ENCODE measurements at regions not wholly inside any gene's neighbourhood (a gene's known extent, or its start where the extent isn't known, plus 50 kb on each side); places are given as distances from the start of the nearest gene placed in this dataset.

GRCh38 chr4:59217910-59218631 lies 1982.1 kb upstream of the ADGRL3 start:
- no peaks in the 10 kb centered on the region for H3K9me3 ChIP-seq
- H3K36me3 ChIP-seq, result no peaks in the 10 kb centered on the region
- DNase-seq (ENCODE audit: low spot score), result no peak
- no peak overlapping the region for H3K27ac ChIP-seq
- no peak overlapping the region for H3K4me3 ChIP-seq
- H3K4me1 ChIP-seq, result no peaks in the 10 kb centered on the region
- no peak for TF ChIP-seq CTCF (IDR thresholded peaks at IDR 0.05)
- H3K27me3 ChIP-seq, result no peaks in the 10 kb centered on the region

GRCh38 chr4:59222221-59222620 lies 1977.9 kb upstream of the ADGRL3 start:
- H3K9me3 ChIP-seq, result no peaks in the 10 kb centered on the region
- H3K4me1 ChIP-seq, result no peaks in the 10 kb centered on the region
- no peak overlapping the region for H3K4me3 ChIP-seq
- no peaks in the 10 kb centered on the region for H3K27me3 ChIP-seq
- H3K27ac ChIP-seq, result no peak overlapping the region
- no peak for TF ChIP-seq CTCF (IDR thresholded peaks at IDR 0.05)
- DNase-seq (ENCODE audit: low spot score), result no peak
- H3K36me3 ChIP-seq, result no peaks in the 10 kb centered on the region

- TF ChIP-seq CTCF (IDR thresholded peaks at IDR 0.05), result no peak
- H3K4me1 ChIP-seq, result no peaks in the 10 kb centered on the region
- H3K27me3 ChIP-seq, result no peaks in the 10 kb centered on the region
- no peak for DNase-seq (ENCODE audit: low spot score)
- H3K4me3 ChIP-seq, result no peak overlapping the region
- H3K36me3 ChIP-seq, result no peaks in the 10 kb centered on the region
- no peaks in the 10 kb centered on the region for H3K9me3 ChIP-seq
- H3K27ac ChIP-seq, result no peak overlapping the region
Observed at GRCh38 chr4:59223292-59223941, 1976.7 kb upstream of the ADGRL3 start.

GRCh38 chr4:59238212-59238611 lies 1961.9 kb upstream of the ADGRL3 start:
- Histone ChIP-seq H3K4me3 (no peak overlapping the region), H3K4me1 (no peaks in the 10 kb centered on the region), H3K27me3 (no peaks in the 10 kb centered on the region), H3K9me3 (peaks cover 0 to 5% of the 10 kb centered on the region in 2 donors), H3K36me3 (no peaks in the 10 kb centered on the region), H3K27ac (no peak overlapping the region)
- TF ChIP-seq CTCF (IDR thresholded peaks at IDR 0.05), result no peak
- DNase-seq (ENCODE audit: low spot score), result no peak

GRCh38 chr4:59240011-59240410 lies 1960.1 kb upstream of the ADGRL3 start:
- H3K27ac ChIP-seq, result no peak overlapping the region
- H3K9me3 ChIP-seq, result peaks cover 0 to 5% of the 10 kb centered on the region in 2 donors
- no peaks in the 10 kb centered on the region for H3K36me3 ChIP-seq
- no peak for DNase-seq (ENCODE audit: low spot score)
- TF ChIP-seq CTCF (IDR thresholded peaks at IDR 0.05), result no peak
- H3K27me3 ChIP-seq, result no peaks in the 10 kb centered on the region
- H3K4me3 ChIP-seq, result no peak overlapping the region
- H3K4me1 ChIP-seq, result no peaks in the 10 kb centered on the region

Data from right atrium auricular region (tissue), 2 donors.